Activated T-cell treated with anti-CD3 and anti-CD28 coated beads, Interleukin-2, amount 50 U/mL, for 72 hours (primary cell): ENCODE measurements at regions not wholly inside any gene's neighbourhood (a gene's known extent, or its start where the extent isn't known, plus 50 kb on each side); places are given as distances from the start of the nearest gene placed in this dataset.
"Not testable (repeated sequence)": the region's sequence is repeated elsewhere in the genome, so short reads cannot be mapped to it uniquely, and the experiment has no call there.

Source experiments
- ATAC-seq, 2 donors: fragments of 150-1000 bp; cut with Tn5 transposase; replicated peaks in 1 of 2; 2 replicates each; pipeline ENCODE4 v1.10.0; 2021; ENCODE audit warnings: moderate library complexity in 2 of 2, mild to moderate bottlenecking in 1 of 2
- DNase-seq, 2 donors: peaks; one replicate each; pipeline ENCODE4 v3.0.0; 2021 to 2022; ENCODE audit warnings: mixed read lengths in 1 of 2
- H3K27ac Mint-ChIP-seq: one replicate; pipeline ENCODE4 v1.8.0; 2022; ENCODE audit warnings: mild to moderate bottlenecking, moderate library complexity, mixed read lengths
- H3K27me3 Mint-ChIP-seq: one replicate; pipeline ENCODE4 v1.8.0; 2022; ENCODE audit warnings: low read depth, mixed read lengths
- H3K36me3 Mint-ChIP-seq, 2 donors: one replicate each; pipeline ENCODE4 v1.8.0; 2022; ENCODE audit warnings: mixed read lengths in 2 of 2, mild to moderate bottlenecking in 1 of 2; ENCODE audit not compliant: insufficient read depth in 2 of 2
- H3K4me1 Mint-ChIP-seq: one replicate; pipeline ENCODE4 v1.8.0; 2022; ENCODE audit warnings: low read depth, mixed read lengths
- H3K4me3 Mint-ChIP-seq, 2 donors: one replicate each; pipeline ENCODE4 v1.8.0; 2022; ENCODE audit warnings: mild to moderate bottlenecking in 2 of 2, mixed read lengths in 2 of 2, moderate library complexity in 2 of 2
- H3K9me3 Mint-ChIP-seq, 2 donors: one replicate each; pipeline ENCODE4 v1.8.0; 2022; ENCODE audit warnings: mixed read lengths in 2 of 2

GRCh38 chr5:126677121-126677520 lies 76.4 kb downstream of the PHAX start:
- Mint-ChIP-seq H3K36me3 (no peaks in the 10 kb centered on the region), H3K9me3 (no peaks in the 10 kb centered on the region), H3K4me1 (peaks cover 19% of the 10 kb centered on the region), H3K4me3 (no peak overlapping the region), H3K27me3 (peaks cover 6% of the 10 kb centered on the region), H3K27ac (no peak overlapping the region)
- DNase-seq (no peak), ATAC-seq (no peak)

- DNase-seq (no peak), ATAC-seq (peak in 1 of 2 donors; percentile 10)
- H3K4me1 Mint-ChIP-seq: peaks cover 48% of the 10 kb centered on the region
- H3K36me3 Mint-ChIP-seq: no peaks in the 10 kb centered on the region
- no peak overlapping the region for H3K27ac Mint-ChIP-seq
- no peaks in the 10 kb centered on the region for H3K9me3 Mint-ChIP-seq
- H3K4me3 Mint-ChIP-seq: no peak overlapping the region
- peaks cover 7% of the 10 kb centered on the region for H3K27me3 Mint-ChIP-seq
These were observed 79.6 kb downstream of the PHAX start for GRCh38 chr5:126680191-126680817.

GRCh38 chr5:126681314-126681713 lies 80.6 kb downstream of the PHAX start:
- not testable (repeated sequence) for H3K4me3 Mint-ChIP-seq, H3K27me3 Mint-ChIP-seq, DNase-seq, ATAC-seq, H3K27ac Mint-ChIP-seq, H3K36me3 Mint-ChIP-seq, H3K9me3 Mint-ChIP-seq
- H3K4me1 Mint-ChIP-seq: peaks cover 52% of the 10 kb centered on the region

GRCh38 chr5:126681970-126682369 lies 81.2 kb downstream of the PHAX start:
- Mint-ChIP-seq H3K36me3 (no peaks in the 10 kb centered on the region), H3K27ac (no peak overlapping the region), H3K27me3 (peaks cover 7% of the 10 kb centered on the region), H3K4me1 (peaks cover 52% of the 10 kb centered on the region), H3K9me3 (no peaks in the 10 kb centered on the region), H3K4me3 (no peak overlapping the region)
- no peak for DNase-seq
- no peak for ATAC-seq

- no peak for ATAC-seq
These were observed 82.1 kb downstream of the PHAX start for GRCh38 chr5:126682856-126683255.

GRCh38 chr5:126683912-126684311 lies 83.2 kb downstream of the PHAX start:
- Mint-ChIP-seq H3K4me3 (no peak overlapping the region), H3K36me3 (no peaks in the 10 kb centered on the region), H3K27ac (peak overlapping the region; percentile 25), H3K4me1 (peaks cover 52% of the 10 kb centered on the region), H3K27me3 (peaks cover 7% of the 10 kb centered on the region), H3K9me3 (no peaks in the 10 kb centered on the region)
- ATAC-seq (no peak), DNase-seq (no peak)

More at GRCh38 chr5:126682856-126683255, 82.1 kb downstream of the PHAX start:
- Mint-ChIP-seq H3K9me3 (no peaks in the 10 kb centered on the region), H3K4me1 (peaks cover 52% of the 10 kb centered on the region), H3K4me3 (no peak overlapping the region), H3K36me3 (no peaks in the 10 kb centered on the region), H3K27me3 (peaks cover 7% of the 10 kb centered on the region), H3K27ac (no peak overlapping the region)
- DNase-seq: no peak

- Mint-ChIP-seq H3K4me3 (peak overlapping the region; percentile 72 to 88), H3K4me1 (peaks cover 52% of the 10 kb centered on the region), H3K27ac (peak overlapping the region; percentile 96)
- DNase-seq (peak; percentile 60 to 82), ATAC-seq (peak; percentile 93 to 96)
- H3K36me3 Mint-ChIP-seq, H3K27me3 Mint-ChIP-seq, H3K9me3 Mint-ChIP-seq: not testable (repeated sequence)
These were observed 84.1 kb downstream of the PHAX start for GRCh38 chr5:126684656-126685442.

GRCh38 chr5:126686451-126687126 lies 85.8 kb downstream of the PHAX start:
- Mint-ChIP-seq H3K4me1 (peaks cover 47% of the 10 kb centered on the region), H3K27ac (peak overlapping the region; percentile 63), H3K27me3 (peaks cover 7% of the 10 kb centered on the region), H3K9me3 (no peaks in the 10 kb centered on the region), H3K4me3 (no peak overlapping the region), H3K36me3 (no peaks in the 10 kb centered on the region)
- ATAC-seq (no peak), DNase-seq (no peak)

- no peak for ATAC-seq
- Mint-ChIP-seq H3K36me3 (no peaks in the 10 kb centered on the region), H3K27me3 (no peaks in the 10 kb centered on the region), H3K27ac (no peak overlapping the region), H3K9me3 (no peaks in the 10 kb centered on the region), H3K4me1 (no peaks in the 10 kb centered on the region), H3K4me3 (no peak overlapping the region)
- no peak for DNase-seq
These were observed 84.0 kb upstream of the LMNB1 start for GRCh38 chr5:126692971-126693370.

- H3K27ac Mint-ChIP-seq: no peak overlapping the region
- no peaks in the 10 kb centered on the region for H3K27me3 Mint-ChIP-seq
- no peaks in the 10 kb centered on the region for H3K4me1 Mint-ChIP-seq
- H3K36me3 Mint-ChIP-seq: no peaks in the 10 kb centered on the region
- H3K4me3 Mint-ChIP-seq: no peak overlapping the region
- no peaks in the 10 kb centered on the region for H3K9me3 Mint-ChIP-seq
- ATAC-seq (no peak), DNase-seq (no peak)
These were observed 83.1 kb upstream of the LMNB1 start for GRCh38 chr5:126693806-126694205.

- Mint-ChIP-seq H3K27ac (no peak overlapping the region), H3K4me1 (no peaks in the 10 kb centered on the region), H3K4me3 (no peak overlapping the region), H3K27me3 (no peaks in the 10 kb centered on the region), H3K36me3 (no peaks in the 10 kb centered on the region), H3K9me3 (no peaks in the 10 kb centered on the region)
- ATAC-seq: no peak
- no peak for DNase-seq
These were observed 82.5 kb upstream of the LMNB1 start for GRCh38 chr5:126694403-126694802.

GRCh38 chr5:126695091-126695490 lies 81.8 kb upstream of the LMNB1 start:
- no peaks in the 10 kb centered on the region for H3K27me3 Mint-ChIP-seq
- ATAC-seq (no peak), DNase-seq (no peak)
- H3K9me3 Mint-ChIP-seq: no peaks in the 10 kb centered on the region
- H3K27ac Mint-ChIP-seq: no peak overlapping the region
- no peaks in the 10 kb centered on the region for H3K36me3 Mint-ChIP-seq
- no peak overlapping the region for H3K4me3 Mint-ChIP-seq
- peaks cover 6% of the 10 kb centered on the region for H3K4me1 Mint-ChIP-seq

GRCh38 chr5:126707080-126707479 lies 69.9 kb upstream of the LMNB1 start:
- DNase-seq (no peak), ATAC-seq (no peak)
- H3K4me3 Mint-ChIP-seq: no peak overlapping the region
- H3K36me3 Mint-ChIP-seq: no peaks in the 10 kb centered on the region
- no peaks in the 10 kb centered on the region for H3K4me1 Mint-ChIP-seq
- H3K27me3 Mint-ChIP-seq: no peaks in the 10 kb centered on the region
- H3K9me3 Mint-ChIP-seq: no peaks in the 10 kb centered on the region
- H3K27ac Mint-ChIP-seq: no peak overlapping the region
